CD14-positive monocyte (primary cell): ENCODE measurements at regions not wholly inside any gene's neighbourhood (a gene's known extent, or its start where the extent isn't known, plus 50 kb on each side); places are given as distances from the start of the nearest gene placed in this dataset.

Experiments
- DNase-seq, 3 donors: peaks; one replicate each; pipeline ENCODE4 v3.0.0-alpha.2; 2011 to 2022
- H2AFZ ChIP-seq: 2 replicates; pipeline ENCODE4 v1.6.0; 2012; ENCODE audit warnings: mild to moderate bottlenecking, low read depth, low read length, inconsistent platforms; ENCODE audit not compliant: insufficient read depth, poor library complexity, severe bottlenecking
- H3K27ac ChIP-seq, 2 donors: 1 replicate in 1 of 2; 2 replicates in 1 of 2; pipeline ENCODE4 v1.5.1; 2012 to 2013; ENCODE audit warnings: low read length in 2 of 2, control low read depth in 1 of 2, inconsistent platforms in 1 of 2, low read depth in 1 of 2, mild to moderate bottlenecking in 1 of 2
- H3K27me3 ChIP-seq, 2 donors: one replicate each; pipeline versions ENCODE4 v1.6.0 to v1.6.1; 2011 to 2013; ENCODE audit warnings: low read length in 2 of 2; ENCODE audit not compliant: control insufficient read depth in 2 of 2, insufficient read depth in 2 of 2
- H3K36me3 ChIP-seq, 2 donors: replicated peaks in 1 of 2; 1 replicate in 1 of 2; 2 replicates in 1 of 2; pipeline versions ENCODE4 v1.5.1 to v1.6.1; 2012 to 2013; ENCODE audit warnings: low read length in 2 of 2, control low read depth in 1 of 2, inconsistent platforms in 1 of 2, mild to moderate bottlenecking in 1 of 2; ENCODE audit not compliant: insufficient read depth in 2 of 2, control insufficient read depth in 1 of 2
- H3K4me1 ChIP-seq, 2 donors: 1 replicate in 1 of 2; 2 replicates in 1 of 2; pipeline versions ENCODE4 v1.5.1 to v1.6.1; 2012 to 2013; ENCODE audit warnings: low read length in 2 of 2, control low read depth in 1 of 2, inconsistent platforms in 1 of 2, mild to moderate bottlenecking in 1 of 2, moderate library complexity in 1 of 2; ENCODE audit not compliant: insufficient read depth in 2 of 2, control insufficient read depth in 1 of 2
- H3K4me2 ChIP-seq: replicated peaks from 2 replicates; pipeline ENCODE3; 2012; ENCODE audit warnings: low read length, moderate library complexity, mild to moderate bottlenecking; ENCODE audit not compliant: poor library complexity, severe bottlenecking; ENCODE audit errors: extremely low read depth
- H3K4me3 ChIP-seq, 3 experiments: fragments of 200-600 bp in 1 of 3; sonication (generic) in 1 of 3; replicated peaks in 1 of 3; 1 replicate in 2 of 3; 2 replicates in 1 of 3; pipeline ENCODE4 v1.5.1; 2011 to 2013; ENCODE audit warnings: low read length in 3 of 3, mild to moderate bottlenecking in 3 of 3, control low read depth in 2 of 3, low read depth in 2 of 3, inconsistent platforms in 1 of 3, moderate library complexity in 1 of 3
- H3K79me2 ChIP-seq: 2 replicates; pipeline ENCODE4 v1.6.0; 2012; ENCODE audit warnings: mild to moderate bottlenecking, control low read depth, inconsistent platforms, low read length, moderate library complexity; ENCODE audit not compliant: insufficient read depth
- H3K9ac ChIP-seq: 2 replicates; pipeline ENCODE4 v1.6.0; 2017; ENCODE audit warnings: low read length, mild to moderate bottlenecking; ENCODE audit not compliant: insufficient read depth, poor library complexity, severe bottlenecking
- H3K9me3 ChIP-seq, 2 donors: replicated peaks in 1 of 2; 1 replicate in 1 of 2; 2 replicates in 1 of 2; pipeline versions ENCODE4 v1.5.1 to v1.6.1; 2012 to 2013; ENCODE audit warnings: low read length in 2 of 2, control low read depth in 1 of 2; ENCODE audit not compliant: control insufficient read depth in 1 of 2, insufficient read depth in 1 of 2
- H4K20me1 ChIP-seq: 2 replicates; pipeline ENCODE4 v1.6.0; 2012; ENCODE audit warnings: mild to moderate bottlenecking, low read length, control low read depth, moderate library complexity; ENCODE audit not compliant: insufficient read depth
- H3K27ac Mint-ChIP-seq, 7 donors: one replicate each; pipeline ENCODE4 v1.8.0; 2020; ENCODE audit warnings: mild to moderate bottlenecking in 7 of 7, mixed read lengths in 7 of 7, moderate library complexity in 6 of 7, inconsistent platforms in 2 of 7
- H3K27me3 Mint-ChIP-seq, 3 donors: one replicate each; pipeline ENCODE4 v1.8.0; 2021 to 2022; ENCODE audit warnings: low read depth in 3 of 3, mild to moderate bottlenecking in 3 of 3, mixed read lengths in 3 of 3, moderate library complexity in 3 of 3, inconsistent platforms in 1 of 3
- H3K36me3 Mint-ChIP-seq, 2 donors: one replicate each; pipeline ENCODE4 v1.8.0; 2020; ENCODE audit warnings: mixed read lengths in 2 of 2, inconsistent platforms in 1 of 2, mild to moderate bottlenecking in 1 of 2
- H3K4me1 Mint-ChIP-seq: one replicate; pipeline ENCODE4 v1.8.0; 2020; ENCODE audit warnings: mild to moderate bottlenecking, mixed read lengths
- H3K4me3 Mint-ChIP-seq, 2 donors: one replicate each; pipeline ENCODE4 v1.8.0; 2020; ENCODE audit warnings: mild to moderate bottlenecking in 2 of 2, mixed read lengths in 2 of 2, moderate library complexity in 1 of 2
- H3K9me3 Mint-ChIP-seq, 7 donors: one replicate each; pipeline ENCODE4 v1.8.0; 2020 to 2022; ENCODE audit warnings: mixed read lengths in 7 of 7, mild to moderate bottlenecking in 6 of 7, moderate library complexity in 6 of 7, inconsistent platforms in 2 of 7
- CTCF ChIP-seq: fragments of 200-600 bp; IDR thresholded peaks from one replicate; pipeline ENCODE4 v1.8.0; 2022; ENCODE audit warnings: antibody characterized with exemption, mild to moderate bottlenecking
- WGBS: methylation state at CpG from one replicate; pipeline ENCODE4 v1.1.5; 2013; ENCODE audit warnings: missing lambda C conversion rate; ENCODE audit not compliant: insufficient coverage; 5-methylcytosine and 5-hydroxymethylcytosine counted together
- intact Hi-C, 2 donors: fragments of 100-400 bp; cut with micrococcal nuclease; formaldehyde crosslinking; loops; one replicate each; pipeline versions ENCODE4 v1.15.0 to v1.15.1; 2023

GRCh38 chr11:133621611-133622010 lies 89.3 kb upstream of the OPCML start:
- no peak for DNase-seq

GRCh38 chr11:133619973-133620372 lies 87.7 kb upstream of the OPCML start:
- Mint-ChIP-seq H3K27ac (no peak overlapping the region), H3K27me3 (no peaks in the 10 kb centered on the region), H3K36me3 (no peaks in the 10 kb centered on the region), H3K4me3 (no peak overlapping the region), H3K9me3 (peaks cover 0 to 12% (median 2%) of the 10 kb centered on the region in 7 donors), H3K4me1 (no peaks in the 10 kb centered on the region)
- no peaks in the 10 kb centered on the region for H3K79me2 ChIP-seq
- H4K20me1 ChIP-seq = no peaks in the 10 kb centered on the region
- DNase-seq = no peak
- intact Hi-C loops = no loop called here
- H3K4me3 ChIP-seq = no peak overlapping the region
- no peak for TF ChIP-seq CTCF
- H3K36me3 ChIP-seq = no peaks in the 10 kb centered on the region
- no peak overlapping the region for H3K27ac ChIP-seq
- no peak overlapping the region for H3K4me2 ChIP-seq
- H3K9ac ChIP-seq = no peak overlapping the region
- no CpG with 5 or more reads among the region's 2 CpGs for WGBS
- no peak overlapping the region for H2AFZ ChIP-seq
- peaks cover 5 to 13% of the 10 kb centered on the region in 2 donors for H3K9me3 ChIP-seq
- no peaks in the 10 kb centered on the region for H3K27me3 ChIP-seq
- H3K4me1 ChIP-seq = no peaks in the 10 kb centered on the region

More at GRCh38 chr11:133621611-133622010, 89.3 kb upstream of the OPCML start:
- H3K4me3 ChIP-seq = no peak overlapping the region
- Mint-ChIP-seq H3K27ac (no peak overlapping the region), H3K9me3 (peaks cover 0 to 9% (median 7%) of the 10 kb centered on the region in 7 donors), H3K4me1 (no peaks in the 10 kb centered on the region), H3K36me3 (no peaks in the 10 kb centered on the region), H3K4me3 (no peak overlapping the region), H3K27me3 (no peaks in the 10 kb centered on the region)
- no peaks in the 10 kb centered on the region for H3K4me1 ChIP-seq
- H2AFZ ChIP-seq = no peak overlapping the region
- no peaks in the 10 kb centered on the region for H3K79me2 ChIP-seq
- H3K27me3 ChIP-seq = no peaks in the 10 kb centered on the region
- TF ChIP-seq CTCF = no peak
- H3K36me3 ChIP-seq = no peaks in the 10 kb centered on the region
- no peaks in the 10 kb centered on the region for H4K20me1 ChIP-seq
- H3K9ac ChIP-seq = no peak overlapping the region
- H3K4me2 ChIP-seq = no peak overlapping the region
- intact Hi-C loops = no loop called here
- no peak overlapping the region for H3K27ac ChIP-seq
- peaks cover 5 to 13% of the 10 kb centered on the region in 2 donors for H3K9me3 ChIP-seq
- 59% methylated on average over 4 of the region's 6 CpGs for WGBS
